Stimulated activated CD4-positive, alpha-beta T cell treated with anti-CD3 and anti-CD28 coated beads, Interleukin-1b, Interleukin-23, amount 100 ng/mL, for 1 hour (primary cell): ENCODE measurements at regions not wholly inside any gene's neighbourhood (a gene's known extent, or its start where the extent isn't known, plus 50 kb on each side); places are given as distances from the start of the nearest gene placed in this dataset.
A peak's percentile ranks its signal among the peaks of the same experiment; 100 is the strongest.
"Not testable (repeated sequence)": the region's sequence is repeated elsewhere in the genome, so short reads cannot be mapped to it uniquely, and the experiment has no call there.

Experiments used
- DNase-seq, 2 donors: peaks; one replicate each; pipeline ENCODE4 v3.0.0-alpha.2; 2020; ENCODE audit warnings: low read depth in 2 of 2

DNA sequence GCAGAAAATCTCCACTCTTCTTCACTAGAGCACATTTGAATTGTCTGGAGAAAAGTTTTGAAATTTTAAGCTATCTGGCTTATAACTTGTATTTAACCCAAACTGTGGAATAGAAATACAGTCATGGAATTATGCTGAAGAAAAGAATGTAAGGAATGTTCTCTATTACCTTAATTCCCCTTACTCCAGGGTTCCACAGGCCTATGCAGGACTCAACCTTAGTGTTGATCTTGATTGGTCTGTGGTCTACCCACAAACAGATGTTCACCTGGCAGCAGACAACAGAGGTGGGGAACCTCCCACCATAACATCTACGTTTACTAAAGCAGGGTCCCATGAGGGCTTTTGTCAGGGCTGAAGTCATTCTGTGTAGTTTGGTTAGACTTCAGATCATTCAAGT lies 189.3 kb upstream of the GPRIN3 start:
- DNase-seq, result no peak

DNA sequence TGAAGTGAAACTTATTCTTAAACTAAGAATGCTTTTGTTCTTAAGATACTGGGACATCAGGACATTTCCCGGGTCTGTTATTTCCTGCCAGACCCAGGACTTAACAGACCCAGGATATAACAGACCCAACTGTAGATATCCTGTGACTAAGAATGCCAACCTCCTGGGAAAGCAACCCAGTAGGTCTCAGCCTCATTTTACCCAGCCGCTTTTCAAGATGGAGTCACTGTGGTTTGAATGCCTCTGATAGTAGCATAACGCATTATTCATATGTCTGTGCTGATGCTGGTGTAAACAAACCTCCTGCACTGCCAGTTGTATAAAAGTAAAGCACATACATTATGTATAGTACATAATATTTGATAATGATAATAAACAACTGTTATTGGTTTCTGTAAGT lies 185.8 kb upstream of the GPRIN3 start:
- no peak for DNase-seq

DNA sequence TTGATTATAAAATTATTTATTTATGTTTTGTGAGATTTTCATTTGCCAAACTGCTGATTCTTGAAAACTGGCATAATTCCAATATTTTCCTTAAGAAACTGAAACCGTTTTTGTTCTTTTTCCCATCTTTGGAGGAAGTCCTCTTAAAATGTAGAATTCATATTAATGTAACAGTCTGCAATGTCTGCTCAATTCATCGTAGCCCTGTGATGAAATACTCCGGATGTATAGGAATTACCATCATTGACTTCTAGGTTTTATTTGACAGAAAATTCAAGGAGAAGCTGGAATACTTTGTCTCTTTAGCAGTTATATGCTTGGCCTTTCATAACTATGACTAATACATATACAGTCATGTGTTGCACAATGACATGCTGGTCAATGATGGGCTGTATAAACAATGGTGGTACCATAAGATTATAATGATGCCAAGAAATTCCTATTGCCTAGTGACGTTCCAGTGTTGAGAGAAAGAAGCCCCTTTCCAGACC lies 185.0 kb upstream of the GPRIN3 start:
- no peak for DNase-seq

DNA sequence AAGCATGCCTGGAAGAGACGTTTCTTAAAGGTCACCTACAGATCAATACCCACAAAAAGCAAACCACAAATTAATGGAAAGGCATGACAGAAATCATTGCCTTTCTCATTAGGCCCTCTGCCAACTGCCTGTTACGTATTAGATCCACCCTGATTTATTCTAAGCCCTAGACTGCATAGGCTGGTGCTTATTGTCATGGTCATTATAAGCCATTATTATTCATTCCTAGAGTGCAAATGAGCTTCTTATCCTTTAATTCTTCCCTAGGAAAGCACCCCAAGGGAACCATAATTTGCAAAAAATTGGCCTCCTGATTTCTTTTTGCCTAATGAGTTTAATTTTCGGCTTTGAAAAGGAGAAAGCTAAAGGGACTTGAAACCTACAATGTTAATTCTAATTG lies 184.2 kb upstream of the GPRIN3 start:
- DNase-seq, result no peak

DNA sequence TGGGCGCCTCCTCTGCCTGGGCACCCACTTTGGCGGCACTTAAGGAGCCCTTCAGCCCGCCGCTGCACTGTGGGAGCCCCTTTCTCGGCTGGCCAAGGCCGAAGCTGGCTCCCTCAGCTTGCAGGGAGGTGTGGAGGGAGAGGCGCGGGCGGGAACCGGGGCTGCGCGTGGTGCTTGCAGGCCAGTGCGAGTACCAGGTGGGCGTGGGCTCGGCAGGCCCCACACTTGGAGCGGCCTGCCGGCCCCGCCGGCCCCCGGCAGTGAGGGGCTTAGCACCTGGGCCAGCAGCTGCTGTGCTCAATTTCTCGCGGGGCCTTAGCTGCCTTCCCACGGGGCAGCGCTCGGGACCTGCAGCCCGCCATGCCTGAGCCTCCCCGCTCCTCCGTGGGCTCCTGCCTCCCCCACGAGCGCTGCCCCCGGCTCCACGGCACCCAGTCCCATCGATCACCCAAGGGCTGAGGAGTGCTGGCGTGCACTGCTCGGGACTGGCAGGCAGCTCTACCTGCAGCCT lies 182.4 kb upstream of the GPRIN3 start:
- not testable (repeated sequence) for DNase-seq

DNA sequence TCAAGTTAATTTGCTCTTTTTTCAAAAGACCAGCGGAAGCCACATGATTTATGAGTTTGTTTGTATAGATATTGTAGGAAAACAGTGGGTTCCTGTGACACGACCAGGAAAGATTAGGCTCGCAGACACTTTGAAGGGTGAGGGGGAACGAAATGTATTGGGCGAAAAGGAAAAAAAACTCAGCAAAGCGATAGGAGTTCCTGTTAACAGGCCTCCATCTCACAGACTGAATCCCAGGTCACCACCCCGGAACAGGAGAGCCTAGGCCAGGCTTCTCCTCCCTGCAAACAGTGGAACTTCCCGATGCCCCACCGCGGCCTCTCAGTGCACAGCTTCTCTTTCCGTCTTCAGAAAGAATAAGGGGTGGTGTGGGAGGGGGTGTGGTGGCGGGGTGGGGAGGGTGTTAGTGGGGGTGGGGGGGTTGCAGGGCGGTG lies 181.8 kb upstream of the GPRIN3 start:
- no peak for DNase-seq

DNA sequence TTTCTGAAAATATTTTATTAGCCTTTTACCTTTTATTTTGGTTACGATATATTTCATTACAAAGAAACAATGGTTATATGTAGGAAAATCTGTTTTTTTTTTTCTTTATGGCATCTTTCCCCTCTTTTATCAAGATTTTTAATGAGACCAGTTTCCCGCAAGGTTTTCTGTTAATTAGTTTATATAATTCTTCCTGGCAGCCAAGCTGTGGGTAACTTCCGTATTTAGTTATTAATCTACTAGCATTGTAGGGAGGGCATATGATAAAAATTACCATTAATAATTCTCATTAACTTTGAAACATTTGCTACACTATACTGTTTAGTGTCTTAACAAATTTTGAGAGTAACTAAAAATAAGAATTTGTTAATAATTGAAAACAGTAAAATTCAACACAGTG lies 181.1 kb upstream of the GPRIN3 start:
- DNase-seq, result no peak

DNA sequence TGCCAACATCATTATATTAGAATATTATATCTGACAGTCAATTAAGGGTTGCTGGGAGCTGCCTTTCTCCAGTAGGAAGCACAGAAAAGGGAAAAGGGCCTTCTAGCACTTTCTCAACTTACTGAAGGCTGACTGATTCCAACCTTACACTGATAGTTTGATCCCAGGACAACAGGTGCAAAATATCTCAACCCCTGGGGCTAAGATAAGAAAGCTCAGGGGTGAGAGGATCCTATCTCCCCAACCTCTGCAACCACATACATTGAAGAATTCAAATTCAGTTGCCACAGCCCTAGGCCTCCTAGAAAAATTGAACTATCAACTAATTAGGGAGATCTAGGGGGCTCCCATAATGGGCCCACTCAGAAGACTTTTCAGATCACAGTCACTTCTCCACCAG lies 179.1 kb upstream of the GPRIN3 start:
- DNase-seq, result no peak

DNA sequence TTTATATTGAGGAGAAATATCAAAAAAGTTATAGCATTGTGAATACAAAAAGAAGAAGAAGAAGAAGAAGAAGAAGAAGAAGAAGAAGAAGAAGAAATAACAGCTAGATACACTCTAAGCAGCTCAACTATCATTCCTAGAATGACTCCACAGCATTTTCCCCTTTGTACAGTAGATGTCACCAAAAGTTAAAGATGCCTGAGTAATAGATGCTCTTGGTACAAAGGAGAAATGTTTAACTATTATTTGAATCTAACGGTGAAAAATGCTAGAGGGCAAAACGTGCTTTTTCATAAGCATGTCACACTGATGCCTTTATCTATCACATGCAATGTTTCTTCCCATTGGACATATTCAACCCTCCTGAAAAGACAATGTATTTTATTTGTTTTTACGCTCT lies 178.4 kb upstream of the GPRIN3 start:
- no peak for DNase-seq

DNA sequence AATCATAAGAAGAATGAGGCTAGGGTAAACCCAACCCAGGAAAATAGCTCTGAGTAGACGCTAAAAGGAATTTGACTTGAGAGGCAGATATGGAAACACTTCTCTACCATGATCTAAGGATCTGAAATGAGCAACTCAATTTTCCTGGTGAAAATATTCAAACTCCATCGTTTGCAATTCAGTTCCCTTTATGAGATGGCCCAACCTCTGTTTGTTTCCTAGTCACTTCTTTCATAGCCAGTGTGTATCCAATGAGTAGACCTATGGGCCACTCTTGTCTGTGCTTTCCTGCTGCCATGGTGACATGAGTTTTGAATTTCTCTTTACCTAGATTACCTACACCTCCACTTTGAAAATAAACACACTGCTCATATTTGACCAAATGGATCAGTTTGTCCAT lies 176.2 kb upstream of the GPRIN3 start:
- no peak for DNase-seq

DNA sequence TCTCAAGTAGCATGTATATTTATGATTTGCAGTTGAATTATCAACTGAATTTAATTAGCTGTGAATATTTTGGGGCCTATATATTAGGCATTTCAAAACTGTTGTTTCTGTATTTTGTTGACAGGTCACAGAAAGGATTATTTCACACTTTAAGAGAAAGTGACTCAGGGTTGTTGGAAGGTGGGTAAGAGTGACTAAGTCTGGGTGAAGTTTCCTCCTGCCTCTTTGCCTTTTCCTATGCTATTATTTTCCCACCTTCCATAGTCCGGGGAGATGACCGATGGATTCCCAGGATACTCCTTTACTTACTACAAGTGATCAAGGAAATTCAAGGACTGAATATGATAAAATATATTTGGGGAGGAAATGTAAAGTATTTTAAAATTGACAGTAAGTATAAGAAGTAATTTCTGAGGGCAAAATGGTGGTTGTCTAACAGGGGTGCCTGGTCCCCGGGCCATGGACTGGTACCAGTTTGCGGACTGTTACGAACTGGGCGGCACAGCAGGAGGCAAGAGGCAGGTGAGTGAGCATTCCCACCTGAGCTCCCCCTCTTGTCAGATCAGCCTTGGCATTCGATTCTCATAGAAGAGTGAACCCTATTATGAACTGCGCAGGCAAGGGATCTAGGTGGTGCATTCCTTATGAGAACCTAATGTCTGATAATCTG lies 175.5 kb upstream of the GPRIN3 start:
- no peak for DNase-seq

DNA sequence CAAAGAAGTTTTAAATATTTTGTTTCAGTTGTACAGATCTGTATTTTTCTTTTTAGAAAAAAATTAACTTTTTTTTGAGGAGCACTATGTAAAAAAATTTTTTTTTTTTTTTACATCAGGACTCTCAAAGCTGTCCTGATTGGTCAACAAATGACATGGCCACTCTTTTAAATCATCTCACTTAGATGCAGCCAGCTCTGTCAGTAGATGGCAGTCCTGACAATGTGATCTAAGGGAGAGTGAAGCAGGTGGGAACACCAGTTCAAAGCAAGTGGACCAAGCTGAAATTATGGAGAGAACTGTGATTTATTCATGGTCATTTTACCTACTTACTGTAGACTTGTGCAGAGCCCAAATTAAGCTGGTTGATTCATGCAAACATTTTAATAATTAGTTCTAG lies 174.7 kb upstream of the GPRIN3 start:
- no peak for DNase-seq

DNA sequence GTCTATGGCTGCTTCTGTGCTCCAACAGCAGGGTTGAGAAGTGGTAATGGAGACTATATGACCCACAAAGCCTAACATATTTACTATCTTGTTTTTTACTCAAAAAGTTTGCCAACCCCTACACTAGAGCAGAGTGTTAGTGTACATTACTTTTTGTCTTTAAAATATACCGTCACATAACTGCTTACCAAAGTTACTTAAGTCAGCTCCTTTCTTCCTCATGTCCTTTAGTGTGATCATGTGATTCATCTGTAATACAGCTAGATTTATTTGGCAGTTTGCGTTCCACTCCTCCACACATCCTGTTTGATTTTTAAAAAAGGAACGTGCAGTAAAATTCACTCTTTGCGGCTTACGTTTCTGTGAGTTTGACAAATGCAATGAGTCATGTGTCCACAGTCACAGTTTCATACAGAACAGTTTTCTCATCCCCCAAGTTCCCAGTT lies 162.4 kb upstream of the GPRIN3 start:
- DNase-seq, result no peak

DNA sequence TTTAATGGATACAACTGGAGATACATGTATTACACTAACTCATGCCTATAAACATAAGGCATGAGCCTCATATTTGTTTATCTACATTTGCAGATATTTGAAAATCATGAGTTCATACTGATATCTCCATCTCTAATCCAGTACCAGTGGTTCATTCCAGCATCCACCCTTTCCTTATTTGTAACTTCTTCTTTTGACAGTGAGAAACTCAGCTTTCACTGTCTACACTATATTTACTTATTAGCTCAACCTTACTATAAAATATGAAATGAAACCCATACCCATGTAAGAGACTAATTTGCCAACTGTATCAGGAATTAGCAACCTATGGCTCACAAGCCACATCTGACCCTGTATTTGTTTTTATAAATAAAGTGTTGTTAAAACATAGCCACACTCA lies 161.9 kb upstream of the GPRIN3 start:
- DNase-seq, result no peak

DNA sequence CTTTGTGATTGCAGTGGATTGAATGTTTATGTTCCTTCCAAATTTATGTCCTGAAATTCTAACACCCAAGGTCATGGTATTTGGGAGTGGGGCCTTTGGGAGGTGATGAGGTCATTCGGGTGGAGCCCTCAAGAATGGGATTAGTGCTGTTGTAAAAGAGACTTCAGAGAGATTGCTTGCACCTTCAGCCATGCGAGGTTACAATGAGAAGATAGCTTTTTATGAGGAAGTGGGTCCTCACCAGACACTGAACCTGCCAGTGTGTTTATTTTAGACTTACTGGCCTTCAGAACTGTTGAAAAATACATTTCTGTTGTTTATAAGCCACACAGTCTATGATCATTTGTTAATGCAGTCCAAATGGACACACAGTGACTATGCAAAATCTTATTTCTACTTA lies 161.0 kb upstream of the GPRIN3 start:
- DNase-seq, result no peak

DNA sequence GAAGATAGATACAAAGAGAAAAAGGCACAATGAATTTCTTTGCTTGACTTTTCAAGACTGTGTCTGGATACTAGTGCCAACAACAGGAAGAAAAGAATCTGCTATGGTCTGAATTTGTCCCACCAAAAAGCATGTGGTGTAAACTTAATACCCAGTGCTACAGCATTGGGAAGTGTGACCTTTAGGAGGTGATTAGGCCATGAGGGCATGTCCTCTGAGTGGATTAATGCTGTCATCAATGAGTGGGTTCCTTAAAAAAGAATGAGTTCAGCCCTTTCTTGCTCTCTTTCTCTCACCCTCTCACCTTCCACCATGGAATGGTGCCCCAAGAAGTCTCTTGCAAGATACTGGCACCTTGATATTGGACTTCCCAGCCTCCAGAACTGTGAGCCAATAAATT lies 155.7 kb upstream of the GPRIN3 start:
- DNase-seq, result no peak

DNA sequence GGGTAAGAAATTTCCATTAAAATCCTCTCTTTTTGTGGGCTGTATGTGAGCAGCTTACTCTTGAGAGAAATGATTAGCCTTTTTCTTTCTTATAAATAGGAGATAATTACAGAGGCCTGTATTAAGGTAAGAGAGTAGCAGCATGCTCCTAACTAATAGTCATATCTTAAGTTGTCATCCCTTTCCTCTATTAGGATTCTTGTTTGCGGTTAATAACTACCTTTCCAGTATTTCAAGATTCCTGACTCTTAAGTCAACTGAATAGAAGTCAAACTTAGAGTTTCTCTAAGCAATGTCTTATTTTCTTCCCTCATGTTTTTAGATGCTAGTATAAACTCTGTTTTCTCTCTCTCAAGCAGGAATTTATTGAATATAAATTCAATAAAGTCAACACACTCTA lies 139.9 kb upstream of the GPRIN3 start:
- DNase-seq, result no peak

DNA sequence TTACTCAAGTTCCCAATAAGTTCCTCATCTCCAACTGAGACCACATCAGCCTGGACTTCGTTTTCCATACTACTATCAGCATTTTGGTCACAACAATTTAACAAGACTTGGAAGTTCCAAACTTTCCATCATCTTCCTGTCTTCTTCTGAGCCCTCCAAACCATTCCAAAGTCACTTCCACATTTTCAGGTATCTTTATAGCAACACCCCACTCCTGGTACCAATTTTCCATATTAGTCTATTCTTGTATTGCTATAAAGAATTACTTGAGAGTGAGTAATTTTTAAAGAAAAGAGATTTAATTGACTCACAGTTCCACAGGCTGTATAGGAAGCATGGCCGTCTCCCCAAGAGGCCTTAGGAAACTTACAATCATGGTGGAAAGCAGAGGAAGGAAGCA lies 138.6 kb upstream of the GPRIN3 start:
- DNase-seq, result no peak

DNA sequence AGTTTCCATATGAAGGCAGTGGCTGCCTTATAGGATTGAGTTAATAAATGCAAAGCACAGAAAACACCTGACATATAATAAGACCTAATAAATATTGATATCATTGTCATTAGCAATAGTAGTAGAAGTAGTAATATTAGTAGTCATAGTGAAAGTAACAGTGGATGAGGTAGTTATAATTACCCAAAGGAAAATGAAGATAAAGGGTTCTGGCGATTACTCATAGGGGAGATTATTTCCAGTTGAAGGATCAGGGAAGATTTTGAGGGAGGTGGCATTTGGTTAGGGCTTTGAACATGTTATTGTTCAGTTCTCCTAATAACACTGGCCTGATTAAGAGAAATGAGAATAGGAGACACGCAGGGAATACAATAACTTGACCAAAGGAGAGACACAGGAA lies 131.9 kb upstream of the GPRIN3 start:
- no peak for DNase-seq

DNA sequence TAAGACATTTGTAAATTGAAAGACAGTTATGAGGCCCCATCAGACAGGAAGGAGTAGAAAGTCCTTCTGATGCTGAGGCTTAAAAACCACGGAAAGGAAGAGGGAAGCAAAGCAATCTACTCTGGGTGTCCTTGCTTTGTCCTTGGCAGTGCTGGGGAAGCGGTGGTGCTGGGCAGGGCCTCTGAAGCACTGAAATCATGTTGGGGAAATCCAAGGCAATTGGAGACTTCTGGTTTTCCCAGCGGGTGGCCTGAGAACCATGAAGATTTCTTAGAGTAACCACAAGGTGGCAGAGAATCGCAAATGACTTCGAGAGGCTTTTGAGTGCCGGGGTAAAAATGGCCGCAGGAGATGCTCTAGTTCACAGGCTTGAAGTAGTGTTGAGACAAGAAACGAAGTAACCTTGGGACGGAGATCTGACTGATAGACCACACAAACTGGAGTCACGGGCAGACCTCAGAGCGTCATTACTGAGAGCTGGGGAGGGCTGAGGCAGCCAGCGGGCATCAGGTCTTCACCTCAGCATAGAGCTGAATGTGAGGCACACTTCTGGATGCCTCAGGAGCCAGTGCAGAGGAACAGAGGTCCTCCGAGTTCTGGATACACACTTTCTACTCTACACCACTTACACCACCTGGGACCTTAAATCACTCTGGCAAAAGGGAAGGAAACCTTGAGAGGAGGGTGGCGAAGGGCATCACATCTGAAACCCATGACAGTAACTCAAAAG lies 130.7 kb upstream of the GPRIN3 start:
- peak; percentile 3 to 14 for DNase-seq

DNA sequence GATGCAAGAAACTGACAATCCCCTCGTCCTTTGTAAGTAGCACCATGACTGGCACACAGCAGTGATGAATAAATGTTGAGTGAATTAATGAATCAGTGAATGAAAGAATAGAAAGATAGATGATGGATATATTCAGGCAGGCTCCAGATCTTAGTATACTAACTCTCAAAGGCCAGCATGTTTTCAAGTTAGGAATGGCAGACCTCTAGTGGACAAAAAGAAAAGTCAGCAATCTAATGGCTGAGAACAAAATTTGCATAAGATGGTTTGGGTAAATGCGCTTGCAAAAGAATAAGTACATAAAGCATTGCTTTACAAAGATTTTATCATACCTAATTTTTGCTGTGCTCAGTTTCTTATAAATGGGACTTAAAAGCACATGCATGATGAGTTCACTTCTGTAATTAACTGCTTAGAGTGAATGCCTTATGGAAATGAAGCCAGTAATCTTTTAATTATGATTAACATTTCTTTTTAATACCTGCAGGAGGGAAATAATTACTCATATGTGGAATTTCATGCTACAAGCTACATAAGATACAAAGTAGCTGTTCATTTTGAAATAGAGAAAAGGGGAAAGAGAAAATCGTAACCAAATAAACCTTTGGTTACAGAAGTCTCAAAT lies 126.9 kb upstream of the GPRIN3 start:
- DNase-seq, result no peak

DNA sequence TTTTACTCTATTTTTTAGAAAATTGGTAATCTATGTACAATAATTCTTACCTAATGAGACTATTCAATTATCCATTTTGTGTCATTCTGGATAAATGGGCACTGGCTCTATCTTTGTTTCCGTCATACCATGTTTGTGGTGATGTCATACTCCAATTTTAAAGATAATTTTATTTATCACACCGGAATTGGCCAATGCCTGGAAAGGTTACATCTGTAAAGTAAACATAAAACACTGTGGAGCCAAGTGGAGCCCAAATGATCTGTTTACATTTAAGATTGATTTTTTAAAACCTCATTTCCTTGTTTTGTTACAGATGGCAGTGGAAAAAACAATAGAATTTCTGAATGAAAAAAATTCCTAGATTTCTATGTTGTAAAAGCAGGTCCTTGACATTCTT lies 120.2 kb upstream of the GPRIN3 start:
- DNase-seq, result no peak

DNA sequence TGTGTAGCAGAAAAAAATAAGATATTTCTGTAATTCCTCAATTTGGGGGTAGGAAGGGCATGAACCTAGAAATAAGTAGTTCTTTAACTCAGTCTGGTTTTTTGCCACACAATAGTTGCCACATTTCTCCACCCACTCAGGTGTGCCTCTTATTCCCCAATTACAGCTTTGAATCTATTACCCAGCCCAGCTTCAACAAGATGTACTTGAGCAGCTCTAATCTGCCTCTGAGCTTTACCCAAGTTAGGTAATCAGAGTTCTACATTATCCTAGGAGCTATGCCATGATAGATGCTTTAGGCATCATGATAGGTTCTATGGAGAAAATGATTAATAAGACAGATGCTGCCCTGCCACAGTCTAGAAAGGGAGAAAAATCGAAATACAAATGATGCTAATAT lies 117.4 kb upstream of the GPRIN3 start:
- DNase-seq, result no peak
